GM23248 (cell line): ENCODE measurements at regions not wholly inside any gene's neighbourhood (a gene's known extent, or its start where the extent isn't known, plus 50 kb on each side); places are given as distances from the start of the nearest gene placed in this dataset.

Source experiments
- DNase-seq: peaks from one replicate; pipeline ENCODE4 v3.0.0-alpha.2; 2015
- H2AFZ ChIP-seq: fragments of 200-600 bp; sonication (generic); 2 replicates; pipeline ENCODE4 v1.6.1; 2016; ENCODE audit warnings: antibody characterized with exemption
- H3F3A ChIP-seq: fragments of 200-600 bp; sonication (generic); 2 replicates; pipeline ENCODE4 v1.6.1; 2016; ENCODE audit warnings: mild to moderate bottlenecking, antibody characterized with exemption, mixed run types; ENCODE audit not compliant: insufficient read depth
- H3K27ac ChIP-seq: fragments of 200-600 bp; sonication (generic); 2 replicates; pipeline ENCODE4 v1.5.1; 2016; ENCODE audit warnings: mild to moderate bottlenecking
- H3K27me3 ChIP-seq: fragments of 200-600 bp; sonication (generic); replicated peaks from 2 replicates; pipeline ENCODE4 v1.6.1; 2016; ENCODE audit warnings: mild to moderate bottlenecking; ENCODE audit not compliant: insufficient read depth
- H3K36me3 ChIP-seq: fragments of 200-600 bp; sonication (generic); 2 replicates; pipeline ENCODE4 v1.6.1; 2016; ENCODE audit warnings: low read depth, mild to moderate bottlenecking
- H3K4me1 ChIP-seq: fragments of 200-600 bp; sonication (generic); 2 replicates; pipeline ENCODE4 v1.6.1; 2016; ENCODE audit warnings: mild to moderate bottlenecking; ENCODE audit not compliant: insufficient read depth
- H3K4me2 ChIP-seq: fragments of 200-600 bp; sonication (generic); one replicate; pipeline ENCODE4 v1.6.1; 2016; ENCODE audit warnings: mild to moderate bottlenecking; ENCODE audit not compliant: unreplicated experiment
- H3K4me3 ChIP-seq: fragments of 200-600 bp; sonication (generic); 2 replicates; pipeline ENCODE4 v1.5.1; 2016; ENCODE audit warnings: mild to moderate bottlenecking
- H3K79me2 ChIP-seq: fragments of 200-600 bp; sonication (generic); 2 replicates; pipeline ENCODE4 v1.6.1; 2016; ENCODE audit warnings: mild to moderate bottlenecking; ENCODE audit not compliant: insufficient read depth
- H3K9ac ChIP-seq: fragments of 200-600 bp; sonication (generic); 2 replicates; pipeline ENCODE4 v1.6.1; 2016; ENCODE audit warnings: mild to moderate bottlenecking
- H3K9me2 ChIP-seq: fragments of 200-600 bp; sonication (generic); 2 replicates; pipeline ENCODE4 v1.6.1; 2016; ENCODE audit warnings: mixed run types, mild to moderate bottlenecking, moderate library complexity; ENCODE audit not compliant: insufficient read depth
- H3K9me3 ChIP-seq: fragments of 200-600 bp; sonication (generic); one replicate; pipeline ENCODE4 v1.6.1; 2017; ENCODE audit warnings: low read depth
- H4K20me1 ChIP-seq: fragments of 200-600 bp; sonication (generic); 2 replicates; pipeline ENCODE4 v1.6.0; 2016; ENCODE audit not compliant: insufficient read depth
- EZH2 ChIP-seq: fragments of 200-600 bp; sonication (generic); IDR thresholded peaks from 2 replicates; pipeline ENCODE4 v1.6.1; 2018; ENCODE audit warnings: antibody characterized with exemption, mild to moderate bottlenecking; ENCODE audit not compliant: insufficient read depth, poor library complexity, severe bottlenecking
- EZH2phosphoT487 ChIP-seq: fragments of 200-600 bp; sonication (generic); IDR thresholded peaks from 2 replicates; pipeline ENCODE4 v1.6.1; 2018; ENCODE audit warnings: antibody characterized with exemption, moderate library complexity, mild to moderate bottlenecking, low read depth; ENCODE audit not compliant: insufficient read depth
- WGBS, 2 experiments: methylation state at CpG; one replicate each; pipeline ENCODE4 v1.1.6; 2015 to 2017; ENCODE audit warnings: low lambda C conversion rate in 2 of 2, low coverage in 1 of 2; ENCODE audit errors: missing lambda C conversion rate in 2 of 2; 5-methylcytosine and 5-hydroxymethylcytosine counted together
- in situ Hi-C: fragments of 300-500 bp; cut with MboI; formaldehyde crosslinking; loops from 2 replicates; pipeline ENCODE4 v1.15.0; 2020

GRCh38 chr4:111494971-111495370 lies 650.3 kb upstream of the FAM241A start:
- no peak for TF ChIP-seq EZH2phosphoT487
- TF ChIP-seq EZH2 = no peak
- Histone ChIP-seq H3K4me1 (peaks cover 59% of the 10 kb centered on the region), H3K4me3 (peak overlapping the region; percentile 32), H3K9me3 (no peaks in the 10 kb centered on the region), H3K9ac (peak overlapping the region; percentile 11), H3K27me3 (no peaks in the 10 kb centered on the region), H3K9me2 (no peaks in the 10 kb centered on the region), H3K4me2 (peak overlapping the region; percentile 74), H3K36me3 (no peaks in the 10 kb centered on the region), H2AFZ (peak overlapping the region; percentile 62), H3K79me2 (no peaks in the 10 kb centered on the region), H3K27ac (peak overlapping the region; percentile 45), H3F3A (peaks cover 20% of the 10 kb centered on the region), H4K20me1 (no peaks in the 10 kb centered on the region)
- WGBS, 2 experiments = 6 to 9% methylated on average over 1 of the region's 1 CpG
- DNase-seq = peak; percentile 28
- in situ Hi-C loops = no loop called here

GRCh38 chr4:111499291-111499690 lies 646.0 kb upstream of the FAM241A start:
- Histone ChIP-seq H3K27me3 (no peaks in the 10 kb centered on the region), H3K27ac (no peak overlapping the region), H3K79me2 (no peaks in the 10 kb centered on the region), H3K36me3 (no peaks in the 10 kb centered on the region), H3F3A (peaks cover 14% of the 10 kb centered on the region), H3K4me1 (peaks cover 24% of the 10 kb centered on the region), H3K4me3 (no peak overlapping the region), H3K4me2 (no peak overlapping the region), H3K9me2 (no peaks in the 10 kb centered on the region), H3K9me3 (no peaks in the 10 kb centered on the region), H3K9ac (no peak overlapping the region), H2AFZ (peak overlapping the region; percentile 19; the same call in 1 of the 2 replicates), H4K20me1 (no peaks in the 10 kb centered on the region)
- DNase-seq = no peak
- 37 to 39% methylated on average over 3 of the region's 3 CpGs for WGBS, 2 experiments
- TF ChIP-seq EZH2 (no peak), EZH2phosphoT487 (no peak)
- in situ Hi-C loops = no loop called here

- in situ Hi-C loops = no loop called here
- no peak overlapping the region for H2AFZ ChIP-seq
- DNase-seq = no peak
- peaks cover 10% of the 10 kb centered on the region for H3F3A ChIP-seq
- WGBS, 2 experiments = 50 to 56% methylated on average over 1 of the region's 1 CpG
- H3K4me3 ChIP-seq = no peak overlapping the region
- H3K9ac ChIP-seq = no peak overlapping the region
- no peaks in the 10 kb centered on the region for H3K9me2 ChIP-seq
- peaks cover 19% of the 10 kb centered on the region for H3K4me1 ChIP-seq
- no peaks in the 10 kb centered on the region for H3K36me3 ChIP-seq
- no peaks in the 10 kb centered on the region for H4K20me1 ChIP-seq
- no peaks in the 10 kb centered on the region for H3K27me3 ChIP-seq
- H3K4me2 ChIP-seq = no peak overlapping the region
- H3K9me3 ChIP-seq = no peaks in the 10 kb centered on the region
- TF ChIP-seq EZH2 (no peak), EZH2phosphoT487 (no peak)
- no peak overlapping the region for H3K27ac ChIP-seq
- H3K79me2 ChIP-seq = no peaks in the 10 kb centered on the region
These were observed 645.5 kb upstream of the FAM241A start for GRCh38 chr4:111499706-111500105.

GRCh38 chr4:111500858-111501257 lies 644.4 kb upstream of the FAM241A start:
- Histone ChIP-seq H3K9me3 (no peaks in the 10 kb centered on the region), H3K4me1 (peaks cover 14% of the 10 kb centered on the region), H3K27ac (no peak overlapping the region), H2AFZ (no peak overlapping the region), H3K9me2 (no peaks in the 10 kb centered on the region), H3K4me2 (no peak overlapping the region), H3K9ac (no peak overlapping the region), H3K79me2 (no peaks in the 10 kb centered on the region), H4K20me1 (no peaks in the 10 kb centered on the region), H3K27me3 (no peaks in the 10 kb centered on the region), H3K4me3 (no peak overlapping the region), H3F3A (peaks cover 11% of the 10 kb centered on the region), H3K36me3 (no peaks in the 10 kb centered on the region)
- no peak for TF ChIP-seq EZH2phosphoT487
- TF ChIP-seq EZH2 = no peak
- 94 to 96% methylated on average over 3 of the region's 3 CpGs for WGBS, 2 experiments
- in situ Hi-C loops = no loop called here
- DNase-seq = no peak

GRCh38 chr4:111501946-111502345 lies 643.3 kb upstream of the FAM241A start:
- 0 out of 2 replicates have a peak, but pooled peaks cover 3% of the 10 kb centered on the region for H3K9me2 ChIP-seq
- no peaks in the 10 kb centered on the region for H3K36me3 ChIP-seq
- H3K4me1 ChIP-seq = peaks cover 25% of the 10 kb centered on the region
- TF ChIP-seq EZH2 (no peak), EZH2phosphoT487 (no peak)
- no peaks in the 10 kb centered on the region for H3K27me3 ChIP-seq
- no peak overlapping the region for H3K9ac ChIP-seq
- no peaks in the 10 kb centered on the region for H4K20me1 ChIP-seq
- no peak overlapping the region for H3K27ac ChIP-seq
- H3K4me3 ChIP-seq = no peak overlapping the region
- H3F3A ChIP-seq = peaks cover 22% of the 10 kb centered on the region
- no peak overlapping the region for H2AFZ ChIP-seq
- no peak overlapping the region for H3K4me2 ChIP-seq
- in situ Hi-C loops = no loop called here
- WGBS, 2 experiments = 56 to 60% methylated on average over 2 of the region's 2 CpGs
- H3K79me2 ChIP-seq = no peaks in the 10 kb centered on the region
- peak; percentile 6 for DNase-seq
- no peaks in the 10 kb centered on the region for H3K9me3 ChIP-seq
